ENCODE measurements at regions not wholly inside any gene's neighbourhood (a gene's known extent, or its start where the extent isn't known, plus 50 kb on each side); places are given as distances from the start of the nearest gene placed in this dataset.

GRCh38 chrX:93528917-93529316 is 144.5 kb downstream of the NAP1L3 start:
- no CpG with 5 or more reads among the region's 3 CpGs for WGBS (ENCODE audit: insufficient coverage)
- peaks cover 0 to 7% of the 10 kb centered on the region in 2 donors for H3K27me3 Mint-ChIP-seq
- ChIA-PET CTCF (no interaction called here), POLR2A (no interaction called here)
- no peaks in the 10 kb centered on the region for H3K36me3 Mint-ChIP-seq
- H3K4me1 Mint-ChIP-seq = no peaks in the 10 kb centered on the region
- H3K9me3 Mint-ChIP-seq = peaks cover 0 to 7% (median 0%) of the 10 kb centered on the region in 3 donors
- Histone ChIP-seq H3K27ac (ENCODE audit: low read length) (no peak overlapping the region), H3K36me3 (ENCODE audit: control insufficient read depth in 2 of 2, extremely low read depth in 1 of 2, insufficient read depth in 1 of 2, low read length in 1 of 2) (no peaks in the 10 kb centered on the region), H3K4me1 (ENCODE audit: control insufficient read depth in 1 of 2, extremely low read depth in 1 of 2, insufficient read depth in 2 of 2, low read length in 2 of 2) (no peaks in the 10 kb centered on the region), H3K4me3 (ENCODE audit: control insufficient read depth in 1 of 2, extremely low read depth in 1 of 2, low read length in 1 of 2) (no peak overlapping the region), H3K9me3 (no peaks in the 10 kb centered on the region), H3K27me3 (replicated peaks in 1 of 2; ENCODE audit: control insufficient read depth in 2 of 2, extremely low read depth in 1 of 2, insufficient read depth in 2 of 2, low read length in 1 of 2) (no peaks in the 10 kb centered on the region)
- DNase-seq (no peak), ATAC-seq (replicated peaks in 1 of 4) (no peak)
- no peak overlapping the region for H3K4me3 Mint-ChIP-seq
- no peak overlapping the region for H3K27ac Mint-ChIP-seq

Measured in T-cell (primary cell).